Trophoblast cell (in vitro differentiated cells and primary cell): ENCODE measurements at regions not wholly inside any gene's neighbourhood (a gene's known extent, or its start where the extent isn't known, plus 50 kb on each side); places are given as distances from the start of the nearest gene placed in this dataset.

Experiments
- DNase-seq, 2 donors: peaks; one replicate each; pipeline ENCODE4 v3.0.0-alpha.2; 2016
- H2AFZ ChIP-seq: 2 replicates; pipeline ENCODE4 v1.6.1; 2013; ENCODE audit warnings: low read length, moderate library complexity, mild to moderate bottlenecking; ENCODE audit not compliant: insufficient read depth, poor library complexity
- H2AK5ac ChIP-seq: 2 replicates; pipeline ENCODE4 v1.6.1; 2013; ENCODE audit warnings: mild to moderate bottlenecking, low read length
- H2BK120ac ChIP-seq: 2 replicates; pipeline ENCODE4 v1.6.1; 2013; ENCODE audit warnings: low read length, mild to moderate bottlenecking, moderate library complexity; ENCODE audit not compliant: insufficient read depth, poor library complexity
- H2BK12ac ChIP-seq: 2 replicates; pipeline ENCODE4 v1.6.1; 2013; ENCODE audit warnings: mild to moderate bottlenecking, low read length, moderate library complexity
- H2BK5ac ChIP-seq: 2 replicates; pipeline ENCODE4 v1.6.1; 2013; ENCODE audit warnings: low read length, low read depth, moderate library complexity, mild to moderate bottlenecking; ENCODE audit not compliant: poor library complexity
- H3K14ac ChIP-seq: 2 replicates; pipeline ENCODE4 v1.6.1; 2013; ENCODE audit warnings: mild to moderate bottlenecking, low read length
- H3K18ac ChIP-seq: 2 replicates; pipeline ENCODE4 v1.6.1; 2013; ENCODE audit warnings: mild to moderate bottlenecking, low read length
- H3K23ac ChIP-seq: 2 replicates; pipeline ENCODE4 v1.6.1; 2013; ENCODE audit warnings: low read length
- H3K27ac ChIP-seq: 2 replicates; pipeline ENCODE4 v1.5.1; 2013; ENCODE audit warnings: low read depth, mild to moderate bottlenecking, inconsistent platforms, low read length, moderate library complexity
- H3K27me3 ChIP-seq: 2 replicates; pipeline ENCODE4 v1.6.1; 2013; ENCODE audit warnings: inconsistent platforms, mild to moderate bottlenecking, low read length, moderate library complexity; ENCODE audit not compliant: insufficient read depth
- H3K36me3 ChIP-seq, 2 experiments: 1 replicate in 1 of 2; 2 replicates in 1 of 2; pipeline ENCODE4 v1.6.1; 2013; ENCODE audit warnings: low read length in 2 of 2, mild to moderate bottlenecking in 2 of 2, moderate library complexity in 1 of 2; ENCODE audit not compliant: insufficient read depth in 2 of 2, control insufficient read depth in 1 of 2
- H3K4ac ChIP-seq: 2 replicates; pipeline ENCODE4 v1.6.1; 2013; ENCODE audit warnings: low read depth, mild to moderate bottlenecking, low read length, moderate library complexity
- H3K4me1 ChIP-seq, 2 experiments: 1 replicate in 1 of 2; 2 replicates in 1 of 2; pipeline ENCODE4 v1.6.1; 2013; ENCODE audit warnings: low read length in 2 of 2, mild to moderate bottlenecking in 2 of 2, moderate library complexity in 1 of 2; ENCODE audit not compliant: insufficient read depth in 2 of 2, control insufficient read depth in 1 of 2
- H3K4me2 ChIP-seq: 2 replicates; pipeline ENCODE4 v1.6.1; 2013; ENCODE audit warnings: inconsistent platforms, mild to moderate bottlenecking, low read length, moderate library complexity
- H3K4me3 ChIP-seq: 2 replicates; pipeline ENCODE4 v1.5.1; 2013; ENCODE audit warnings: mild to moderate bottlenecking, low read depth, low read length, inconsistent platforms
- H3K79me1 ChIP-seq: one replicate; pipeline ENCODE4 v1.6.1; 2013; ENCODE audit warnings: low read length
- H3K79me2 ChIP-seq: 2 replicates; pipeline ENCODE4 v1.6.1; 2013; ENCODE audit warnings: low read length, mild to moderate bottlenecking; ENCODE audit not compliant: control insufficient read depth, insufficient read depth, poor library complexity
- H3K9ac ChIP-seq: 2 replicates; pipeline ENCODE4 v1.6.1; 2013; ENCODE audit warnings: mild to moderate bottlenecking, low read length
- H3K9me3 ChIP-seq: 2 replicates; pipeline ENCODE4 v1.6.1; 2013; ENCODE audit warnings: low read depth, mild to moderate bottlenecking, control low read depth, inconsistent platforms, low read length; ENCODE audit not compliant: insufficient read depth
- H4K12ac ChIP-seq: 2 replicates; pipeline ENCODE4 v1.6.1; 2013; ENCODE audit warnings: low read depth, mild to moderate bottlenecking, low read length, moderate library complexity
- H4K8ac ChIP-seq: 2 replicates; pipeline ENCODE4 v1.6.1; 2013; ENCODE audit warnings: low read depth, mild to moderate bottlenecking, low read length, moderate library complexity
- H4K91ac ChIP-seq: one replicate; pipeline ENCODE4 v1.6.1; 2013; ENCODE audit warnings: low read depth, mild to moderate bottlenecking, low read length, moderate library complexity
- WGBS: extraction: QIAGEN DNeasy Blood & Tissue Kit; methylation state at CpG from one replicate; pipeline ENCODE4 v1.1.7; 2013; ENCODE audit warnings: missing lambda C conversion rate; ENCODE audit not compliant: insufficient read length, insufficient coverage; ENCODE audit errors: extremely low coverage; 5-methylcytosine and 5-hydroxymethylcytosine counted together

- Histone ChIP-seq H3K79me1 (no peaks in the 10 kb centered on the region), H2BK12ac (no peak overlapping the region), H3K4me1 (no peaks in the 10 kb centered on the region), H3K9me3 (no peaks in the 10 kb centered on the region), H3K4me3 (no peak overlapping the region), H2AK5ac (no peak overlapping the region), H3K36me3 (no peaks in the 10 kb centered on the region), H4K91ac (no peak overlapping the region), H3K14ac (no peak overlapping the region), H2BK5ac (no peak overlapping the region), H4K8ac (no peak overlapping the region), H3K27me3 (no peaks in the 10 kb centered on the region), H3K9ac (no peak overlapping the region), H3K79me2 (no peaks in the 10 kb centered on the region), H3K18ac (no peak overlapping the region), H2AFZ (no peak overlapping the region), H3K27ac (no peak overlapping the region), H3K4me2 (no peak overlapping the region), H3K4ac (no peak overlapping the region), H4K12ac (no peak overlapping the region), H2BK120ac (no peak overlapping the region), H3K23ac (no peak overlapping the region)
- peak; percentile 20 to 55 for DNase-seq
- no CpG with 5 or more reads among the region's 3 CpGs for WGBS
These were observed 208.4 kb upstream of the COL3A1 start for GRCh38 chr2:188765522-188766470.

GRCh38 chr2:188766471-188766856, 207.7 kb upstream of the COL3A1 start:
- Histone ChIP-seq H3K4me2 (no peak overlapping the region), H3K79me1 (no peaks in the 10 kb centered on the region), H3K4me3 (no peak overlapping the region), H3K27me3 (no peaks in the 10 kb centered on the region), H3K27ac (no peak overlapping the region), H3K79me2 (no peaks in the 10 kb centered on the region), H4K91ac (no peak overlapping the region), H3K36me3 (no peaks in the 10 kb centered on the region), H3K14ac (no peak overlapping the region), H2BK12ac (no peak overlapping the region), H2AFZ (no peak overlapping the region), H4K12ac (no peak overlapping the region), H3K9me3 (no peaks in the 10 kb centered on the region), H3K18ac (no peak overlapping the region), H2BK120ac (no peak overlapping the region), H3K4ac (no peak overlapping the region), H3K23ac (no peak overlapping the region), H4K8ac (no peak overlapping the region), H2AK5ac (no peak overlapping the region), H2BK5ac (no peak overlapping the region), H3K4me1 (no peaks in the 10 kb centered on the region), H3K9ac (no peak overlapping the region)
- DNase-seq: no peak
- no CpG with 5 or more reads among the region's 3 CpGs for WGBS

- H2BK12ac ChIP-seq: no peak overlapping the region
- H3K4me1 ChIP-seq: no peaks in the 10 kb centered on the region
- no peak for DNase-seq
- no peak overlapping the region for H3K14ac ChIP-seq
- no peak overlapping the region for H2BK120ac ChIP-seq
- no peak overlapping the region for H3K4me3 ChIP-seq
- H3K27me3 ChIP-seq: no peaks in the 10 kb centered on the region
- H3K23ac ChIP-seq: no peak overlapping the region
- no peaks in the 10 kb centered on the region for H3K79me2 ChIP-seq
- H2BK5ac ChIP-seq: no peak overlapping the region
- no peaks in the 10 kb centered on the region for H3K79me1 ChIP-seq
- no peak overlapping the region for H3K4me2 ChIP-seq
- H4K8ac ChIP-seq: no peak overlapping the region
- H3K9ac ChIP-seq: no peak overlapping the region
- H3K27ac ChIP-seq: no peak overlapping the region
- no peak overlapping the region for H4K91ac ChIP-seq
- no peak overlapping the region for H3K18ac ChIP-seq
- no peak overlapping the region for H3K4ac ChIP-seq
- H3K36me3 ChIP-seq: no peaks in the 10 kb centered on the region
- H2AFZ ChIP-seq: no peak overlapping the region
- no CpG with 5 or more reads among the region's 1 CpG for WGBS
- no peak overlapping the region for H2AK5ac ChIP-seq
- no peaks in the 10 kb centered on the region for H3K9me3 ChIP-seq
- H4K12ac ChIP-seq: no peak overlapping the region
These were observed 207.0 kb upstream of the COL3A1 start for GRCh38 chr2:188767176-188767575.

- no peak overlapping the region for H3K18ac ChIP-seq
- no peak overlapping the region for H4K91ac ChIP-seq
- H3K9me3 ChIP-seq: no peaks in the 10 kb centered on the region
- H3K36me3 ChIP-seq: no peaks in the 10 kb centered on the region
- no peak overlapping the region for H3K9ac ChIP-seq
- H2AFZ ChIP-seq: no peak overlapping the region
- DNase-seq: no peak
- no peak overlapping the region for H4K12ac ChIP-seq
- H3K23ac ChIP-seq: no peak overlapping the region
- WGBS: no CpG with 5 or more reads among the region's 5 CpGs
- no peak overlapping the region for H2BK12ac ChIP-seq
- H3K4me3 ChIP-seq: no peak overlapping the region
- H3K4me2 ChIP-seq: no peak overlapping the region
- no peak overlapping the region for H4K8ac ChIP-seq
- no peak overlapping the region for H2AK5ac ChIP-seq
- no peak overlapping the region for H3K14ac ChIP-seq
- no peak overlapping the region for H2BK5ac ChIP-seq
- H3K79me1 ChIP-seq: no peaks in the 10 kb centered on the region
- no peaks in the 10 kb centered on the region for H3K79me2 ChIP-seq
- H2BK120ac ChIP-seq: no peak overlapping the region
- H3K4me1 ChIP-seq: no peaks in the 10 kb centered on the region
- no peak overlapping the region for H3K4ac ChIP-seq
- H3K27ac ChIP-seq: no peak overlapping the region
- H3K27me3 ChIP-seq: no peaks in the 10 kb centered on the region
These were observed 203.9 kb upstream of the COL3A1 start for GRCh38 chr2:188770296-188770695.
